ENCODE measurements at regions not wholly inside any gene's neighbourhood (a gene's known extent, or its start where the extent isn't known, plus 50 kb on each side); places are given as distances from the start of the nearest gene placed in this dataset.

GRCh38 chr11:87659807-87660206 is 515.4 kb downstream of the RAB38 start:
- no peak for TF ChIP-seq EZH2phosphoT487 (IDR thresholded peaks at IDR 0.05; ENCODE audit: low read depth)
- TF ChIP-seq CTCF (IDR thresholded peaks at IDR 0.05; ENCODE audit: low read depth, low read length) = no peak
